ENCODE measurements at regions not wholly inside any gene's neighbourhood (a gene's known extent, or its start where the extent isn't known, plus 50 kb on each side); places are given as distances from the start of the nearest gene placed in this dataset.
"Not testable (repeated sequence)": the region's sequence is repeated elsewhere in the genome, so short reads cannot be mapped to it uniquely, and the experiment has no call there.

GRCh38 chr17:20771104-20771503, 191.6 kb downstream of the CDRT15L2 start:
- Mint-ChIP-seq H3K4me1 (ENCODE audit: low read depth) (peaks cover 9% of the 10 kb centered on the region; the same call in 1 of the 2 replicates), H3K27ac (no peak overlapping the region)

DNA sequence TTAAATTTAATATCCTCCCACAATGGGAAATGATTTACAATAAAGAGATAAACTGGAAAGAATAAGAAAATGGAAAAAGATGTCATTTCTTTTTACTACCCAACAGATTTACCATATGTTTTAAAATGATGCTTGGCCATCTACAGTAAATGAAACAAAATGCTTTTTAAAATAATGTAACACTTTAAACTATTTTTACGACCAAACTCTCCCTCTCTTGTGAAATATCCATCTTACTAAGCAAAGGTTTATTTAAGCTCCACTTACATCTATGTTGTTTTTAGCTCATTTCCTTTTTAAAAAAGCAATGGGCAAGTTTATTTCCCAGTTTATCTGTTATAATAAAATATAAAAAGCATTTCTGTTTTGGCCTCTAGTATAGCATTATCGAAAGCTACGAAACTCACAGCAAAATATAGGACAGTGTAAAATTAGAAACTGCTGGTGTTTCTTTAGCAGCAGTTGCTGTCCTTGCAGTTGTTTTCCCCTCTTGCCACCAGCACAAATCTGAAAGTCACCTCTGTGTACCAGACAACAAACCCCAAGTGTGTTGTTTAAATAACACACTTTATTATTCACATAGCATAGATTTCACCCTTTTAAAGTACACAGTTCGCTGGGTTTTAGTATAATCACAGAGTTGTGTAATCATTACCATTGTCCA, 195.1 kb downstream of the CDRT15L2 start:
- H3K9me3 Mint-ChIP-seq = peaks cover 5% of the 10 kb centered on the region; the same call in 1 of the 2 replicates
- no peak for DNase-seq
- no peak overlapping the region for H3K27ac Mint-ChIP-seq
- H3K4me3 Mint-ChIP-seq = no peak overlapping the region
- H3K4me1 Mint-ChIP-seq (ENCODE audit: low read depth) = peaks cover 9% of the 10 kb centered on the region; the same call in 1 of the 2 replicates
- H3K27me3 Mint-ChIP-seq (ENCODE audit: insufficient read depth) = peaks cover 9% of the 10 kb centered on the region; the same call in 1 of the 2 replicates
- H3K36me3 Mint-ChIP-seq (ENCODE audit: low read depth) = no peaks in the 10 kb centered on the region
- TF ChIP-seq, protein P1, sequence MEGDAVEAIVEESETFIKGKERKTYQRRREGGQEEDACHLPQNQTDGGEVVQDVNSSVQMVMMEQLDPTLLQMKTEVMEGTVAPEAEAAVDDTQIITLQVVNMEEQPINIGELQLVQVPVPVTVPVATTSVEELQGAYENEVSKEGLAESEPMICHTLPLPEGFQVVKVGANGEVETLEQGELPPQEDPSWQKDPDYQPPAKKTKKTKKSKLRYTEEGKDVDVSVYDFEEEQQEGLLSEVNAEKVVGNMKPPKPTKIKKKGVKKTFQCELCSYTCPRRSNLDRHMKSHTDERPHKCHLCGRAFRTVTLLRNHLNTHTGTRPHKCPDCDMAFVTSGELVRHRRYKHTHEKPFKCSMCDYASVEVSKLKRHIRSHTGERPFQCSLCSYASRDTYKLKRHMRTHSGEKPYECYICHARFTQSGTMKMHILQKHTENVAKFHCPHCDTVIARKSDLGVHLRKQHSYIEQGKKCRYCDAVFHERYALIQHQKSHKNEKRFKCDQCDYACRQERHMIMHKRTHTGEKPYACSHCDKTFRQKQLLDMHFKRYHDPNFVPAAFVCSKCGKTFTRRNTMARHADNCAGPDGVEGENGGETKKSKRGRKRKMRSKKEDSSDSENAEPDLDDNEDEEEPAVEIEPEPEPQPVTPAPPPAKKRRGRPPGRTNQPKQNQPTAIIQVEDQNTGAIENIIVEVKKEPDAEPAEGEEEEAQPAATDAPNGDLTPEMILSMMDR (IDR thresholded peaks at IDR 0.05) = no peak

More at GRCh38 chr17:20771104-20771503, 191.6 kb downstream of the CDRT15L2 start:
- TF ChIP-seq, protein P1 (IDR thresholded peaks at IDR 0.05) = no peak
- H3K9me3 Mint-ChIP-seq = peaks cover 5% of the 10 kb centered on the region; the same call in 1 of the 2 replicates
- no peak overlapping the region for H3K4me3 Mint-ChIP-seq
- H3K36me3 Mint-ChIP-seq (ENCODE audit: low read depth) = no peaks in the 10 kb centered on the region
- H3K27me3 Mint-ChIP-seq (ENCODE audit: insufficient read depth) = peaks cover 6% of the 10 kb centered on the region; the same call in 1 of the 2 replicates
- DNase-seq = no peak

DNA sequence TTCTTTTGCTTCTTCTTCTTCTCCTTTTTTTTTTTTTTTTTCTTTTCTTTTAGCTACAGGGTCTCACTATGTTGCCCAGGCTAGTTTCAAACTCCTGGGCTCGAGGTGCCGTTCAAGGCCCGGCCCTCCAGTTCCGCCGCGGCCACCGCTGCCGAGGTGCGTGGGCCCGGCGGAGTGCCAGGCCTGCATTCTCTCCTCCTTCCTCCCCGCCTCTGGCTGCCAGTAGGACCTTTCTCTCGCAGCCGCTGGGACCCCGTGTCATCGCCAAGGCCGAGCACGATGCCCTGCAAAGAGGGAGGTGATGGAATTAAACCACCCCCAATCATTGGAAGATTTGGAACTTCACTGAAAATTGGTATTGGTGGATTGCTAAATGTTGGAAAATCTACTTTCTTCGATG, 195.8 kb downstream of the CDRT15L2 start:
- Mint-ChIP-seq H3K4me3 (no peak overlapping the region), H3K27me3 (ENCODE audit: insufficient read depth) (peaks cover 9% of the 10 kb centered on the region; the same call in 1 of the 2 replicates), H3K4me1 (ENCODE audit: low read depth) (peaks cover 9% of the 10 kb centered on the region; the same call in 1 of the 2 replicates), H3K9me3 (peaks cover 5% of the 10 kb centered on the region; the same call in 1 of the 2 replicates), H3K27ac (no peak overlapping the region), H3K36me3 (ENCODE audit: low read depth) (no peaks in the 10 kb centered on the region)
- TF ChIP-seq, protein P1 (IDR thresholded peaks at IDR 0.05) = no peak
- no peak for DNase-seq

DNA sequence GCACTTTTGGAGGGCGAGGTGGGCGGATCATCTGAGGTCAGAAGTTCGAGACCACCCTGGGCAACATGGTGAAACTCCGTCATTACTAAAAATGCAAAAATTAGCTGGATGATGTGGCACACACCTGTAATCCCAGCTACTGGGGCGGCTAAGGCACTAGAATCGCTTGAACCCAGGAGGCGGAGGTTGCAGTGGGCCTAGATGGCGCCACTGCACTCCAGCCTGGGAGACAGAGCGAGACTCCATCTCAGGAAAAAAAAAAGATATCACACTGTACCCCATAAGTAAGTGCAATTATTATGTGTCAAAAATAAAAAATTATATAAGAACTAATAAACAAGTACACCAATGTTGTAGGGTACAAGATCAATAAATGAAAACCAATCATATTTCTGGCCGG, 200.0 kb downstream of the CDRT15L2 start:
- no peak for DNase-seq
- peaks cover 16% of the 10 kb centered on the region for H3K27me3 Mint-ChIP-seq (ENCODE audit: insufficient read depth)
- H3K27ac Mint-ChIP-seq = no peak overlapping the region
- TF ChIP-seq, protein P1 (IDR thresholded peaks at IDR 0.05) = no peak
- no peaks in the 10 kb centered on the region for H3K36me3 Mint-ChIP-seq (ENCODE audit: low read depth)
- H3K9me3 Mint-ChIP-seq = peaks cover 5% of the 10 kb centered on the region; the same call in 1 of the 2 replicates
- H3K4me3 Mint-ChIP-seq = no peak overlapping the region
- peaks cover 6% of the 10 kb centered on the region; the same call in 1 of the 2 replicates for H3K4me1 Mint-ChIP-seq (ENCODE audit: low read depth)

GRCh38 chr17:20781260-20781659, 201.7 kb downstream of the CDRT15L2 start:
- H3K4me3 Mint-ChIP-seq = no peak overlapping the region
- H3K4me1 Mint-ChIP-seq (ENCODE audit: low read depth) = no peaks in the 10 kb centered on the region
- H3K27ac Mint-ChIP-seq = no peak overlapping the region
- TF ChIP-seq, protein P1 (IDR thresholded peaks at IDR 0.05) = no peak
- H3K9me3 Mint-ChIP-seq = no peaks in the 10 kb centered on the region; the same call in 1 of the 2 replicates
- no peak for DNase-seq
- H3K27me3 Mint-ChIP-seq (ENCODE audit: insufficient read depth) = peaks cover 21% of the 10 kb centered on the region
- H3K36me3 Mint-ChIP-seq (ENCODE audit: low read depth) = no peaks in the 10 kb centered on the region

DNA sequence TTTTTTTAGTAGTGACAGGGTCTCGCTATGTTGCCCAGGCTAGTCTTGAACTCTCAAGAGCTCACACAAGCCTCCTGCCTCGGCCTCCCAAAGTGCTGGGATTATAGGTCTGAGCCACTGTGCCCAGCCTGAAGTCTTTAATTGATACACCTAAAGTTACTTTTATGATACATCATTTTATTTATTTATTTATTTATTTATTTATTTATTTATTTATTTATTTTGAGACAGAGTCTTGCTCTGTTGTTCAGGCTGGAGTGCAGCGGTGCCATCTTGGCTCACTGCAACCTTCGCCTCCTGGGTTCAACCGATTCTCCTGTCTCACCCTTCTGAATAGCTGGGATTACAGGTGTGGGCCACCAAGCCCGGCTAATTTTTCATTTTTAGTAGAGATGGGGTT, 202.3 kb downstream of the CDRT15L2 start:
- not testable (repeated sequence) for H3K9me3 Mint-ChIP-seq; H3K36me3 Mint-ChIP-seq (ENCODE audit: low read depth); H3K27ac Mint-ChIP-seq; H3K4me1 Mint-ChIP-seq (ENCODE audit: low read depth); H3K4me3 Mint-ChIP-seq; DNase-seq
- peaks cover 24% of the 10 kb centered on the region for H3K27me3 Mint-ChIP-seq (ENCODE audit: insufficient read depth)

Measured in HFFc6 (cell line).